ENCODE measurements at regions not wholly inside any gene's neighbourhood (a gene's known extent, or its start where the extent isn't known, plus 50 kb on each side); places are given as distances from the start of the nearest gene placed in this dataset.

GRCh38 chr13:34583181-34583580 lies 358.9 kb upstream of the NBEA start:
- Mint-ChIP-seq H3K4me3 (ENCODE audit: unreplicated experiment) (no peak overlapping the region), H3K27ac (ENCODE audit: low read depth, unreplicated experiment) (no peak overlapping the region), H3K4me1 (ENCODE audit: insufficient read depth, unreplicated experiment) (peaks cover 14% of the 10 kb centered on the region), H3K36me3 (ENCODE audit: insufficient read depth, unreplicated experiment) (no peaks in the 10 kb centered on the region), H3K9me3 (ENCODE audit: unreplicated experiment) (no peaks in the 10 kb centered on the region), H3K27me3 (ENCODE audit: insufficient read depth, unreplicated experiment) (no peaks in the 10 kb centered on the region)
- POLR2A ChIA-PET, result no interaction called here
- CTCF ChIA-PET, result interaction anchor here (0.7 to 1.4 kb wide), 2 partner anchors 14 to 21 kb away, joined by 4 read pairs; no protein-coding TSS in a partner anchor
- no TSS peak for BruUV-seq (replicated peaks)
- intact Hi-C loops (cut with micrococcal nuclease), result no loop called here
- TF ChIP-seq CTCF (IDR thresholded peaks at IDR 0.05; ENCODE audit: unreplicated experiment), result no peak
- no peak for DNase-seq (ENCODE audit: unreplicated experiment)

- no peaks in the 10 kb centered on the region for H3K9me3 Mint-ChIP-seq (ENCODE audit: unreplicated experiment)
- H3K4me3 Mint-ChIP-seq (ENCODE audit: unreplicated experiment), result no peak overlapping the region
- intact Hi-C loops (cut with micrococcal nuclease), result no loop called here
- no TSS peak for BruUV-seq (replicated peaks)
- no peaks in the 10 kb centered on the region for H3K4me1 Mint-ChIP-seq (ENCODE audit: insufficient read depth, unreplicated experiment)
- no peak for TF ChIP-seq CTCF (IDR thresholded peaks at IDR 0.05; ENCODE audit: unreplicated experiment)
- CTCF ChIA-PET, result interaction anchor here (0.6 kb wide), 2 partner anchors 553 to 577 kb away, joined by 3 read pairs; no protein-coding TSS in a partner anchor
- no peaks in the 10 kb centered on the region for H3K36me3 Mint-ChIP-seq (ENCODE audit: insufficient read depth, unreplicated experiment)
- POLR2A ChIA-PET, result no interaction called here
- no peaks in the 10 kb centered on the region for H3K27me3 Mint-ChIP-seq (ENCODE audit: insufficient read depth, unreplicated experiment)
- peak; percentile 10 for DNase-seq (ENCODE audit: unreplicated experiment)
- H3K27ac Mint-ChIP-seq (ENCODE audit: low read depth, unreplicated experiment), result no peak overlapping the region
Observed at GRCh38 chr13:34587576-34587975, 354.5 kb upstream of the NBEA start.

- Mint-ChIP-seq H3K4me3 (ENCODE audit: unreplicated experiment) (no peak overlapping the region), H3K36me3 (ENCODE audit: insufficient read depth, unreplicated experiment) (no peaks in the 10 kb centered on the region), H3K27ac (ENCODE audit: low read depth, unreplicated experiment) (no peak overlapping the region), H3K9me3 (ENCODE audit: unreplicated experiment) (no peaks in the 10 kb centered on the region), H3K4me1 (ENCODE audit: insufficient read depth, unreplicated experiment) (no peaks in the 10 kb centered on the region), H3K27me3 (ENCODE audit: insufficient read depth, unreplicated experiment) (no peaks in the 10 kb centered on the region)
- POLR2A ChIA-PET, result no interaction called here
- TF ChIP-seq CTCF (IDR thresholded peaks at IDR 0.05; ENCODE audit: unreplicated experiment), result no peak
- DNase-seq (ENCODE audit: unreplicated experiment), result no peak
- CTCF ChIA-PET, result no interaction called here
- BruUV-seq (replicated peaks), result no TSS peak
- intact Hi-C loops (cut with micrococcal nuclease), result no loop called here
Observed at GRCh38 chr13:34588362-34588761, 353.7 kb upstream of the NBEA start.

- Mint-ChIP-seq H3K9me3 (ENCODE audit: unreplicated experiment) (no peaks in the 10 kb centered on the region), H3K36me3 (ENCODE audit: insufficient read depth, unreplicated experiment) (no peaks in the 10 kb centered on the region), H3K4me3 (ENCODE audit: unreplicated experiment) (no peak overlapping the region), H3K27ac (ENCODE audit: low read depth, unreplicated experiment) (no peak overlapping the region), H3K4me1 (ENCODE audit: insufficient read depth, unreplicated experiment) (no peaks in the 10 kb centered on the region), H3K27me3 (ENCODE audit: insufficient read depth, unreplicated experiment) (no peaks in the 10 kb centered on the region)
- intact Hi-C loops (cut with micrococcal nuclease), result no loop called here
- no TSS peak for BruUV-seq (replicated peaks)
- no peak for DNase-seq (ENCODE audit: unreplicated experiment)
- ChIA-PET CTCF (no interaction called here), POLR2A (no interaction called here)
- no peak for TF ChIP-seq CTCF (IDR thresholded peaks at IDR 0.05; ENCODE audit: unreplicated experiment)
Observed at GRCh38 chr13:34589581-34589980, 352.5 kb upstream of the NBEA start.

Data from MCF 10A (cell line).